ENCODE measurements at regions not wholly inside any gene's neighbourhood (a gene's known extent, or its start where the extent isn't known, plus 50 kb on each side); places are given as distances from the start of the nearest gene placed in this dataset.

GRCh38 chr10:131803860-131804425 is 96.9 kb upstream of the PPP2R2D start:
- no peaks in the 10 kb centered on the region for H3K36me3 ChIP-seq
- no peaks in the 10 kb centered on the region for H3K27me3 ChIP-seq
- no peaks in the 10 kb centered on the region for H3K9me3 ChIP-seq
- no peak overlapping the region for H3K4me3 ChIP-seq
- no peak for DNase-seq
- H3K27ac ChIP-seq, result no peak overlapping the region
- H3K4me1 ChIP-seq (ENCODE audit: insufficient read depth), result no peaks in the 10 kb centered on the region
- WGBS, 3 donors, result 73 to 85% (median 78%) methylated on average over 9 of the region's 9 CpGs
- intact Hi-C loops (cut with DNase I), result no loop called here
- TF ChIP-seq CTCF (IDR thresholded peaks at IDR 0.05) (no peak), EP300 (IDR thresholded peaks at IDR 0.05) (no peak), POLR2A (IDR thresholded peaks at IDR 0.05) (no peak)

GRCh38 chr10:131804551-131805295 is 96.1 kb upstream of the PPP2R2D start:
- Histone ChIP-seq H3K9me3 (no peaks in the 10 kb centered on the region), H3K4me3 (no peak overlapping the region), H3K36me3 (no peaks in the 10 kb centered on the region), H3K4me1 (ENCODE audit: insufficient read depth) (no peaks in the 10 kb centered on the region), H3K27ac (no peak overlapping the region), H3K27me3 (no peaks in the 10 kb centered on the region)
- TF ChIP-seq CTCF (IDR thresholded peaks at IDR 0.05) (no peak), POLR2A (IDR thresholded peaks at IDR 0.05) (no peak), EP300 (IDR thresholded peaks at IDR 0.05) (no peak)
- 83 to 89% (median 84%) methylated on average over 20 of the region's 20 CpGs for WGBS, 3 donors
- intact Hi-C loops (cut with DNase I), result no loop called here
- no peak for DNase-seq

DNA sequence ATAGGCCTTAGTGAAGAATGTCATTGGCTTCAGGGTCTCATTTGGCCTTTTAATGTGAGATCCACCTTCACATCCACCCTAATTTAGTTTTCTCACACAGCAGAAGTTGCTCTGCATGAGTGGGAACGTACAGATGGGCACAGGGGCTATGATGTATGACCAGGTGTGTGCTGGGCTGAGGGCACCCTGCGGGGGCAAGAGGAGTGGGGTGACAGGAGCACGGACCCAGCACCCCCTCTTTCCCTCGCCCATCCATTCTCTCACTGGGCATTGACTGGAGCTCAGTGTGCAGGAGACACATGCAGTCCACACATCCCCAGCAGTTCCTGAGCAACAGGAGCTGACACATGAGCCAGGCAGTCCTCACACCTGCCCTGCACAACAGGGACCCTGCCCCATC is 95.1 kb upstream of the PPP2R2D start:
- H3K27me3 ChIP-seq, result no peaks in the 10 kb centered on the region
- H3K4me3 ChIP-seq, result no peak overlapping the region
- no peaks in the 10 kb centered on the region for H3K36me3 ChIP-seq
- intact Hi-C loops (cut with DNase I), result no loop called here
- no peaks in the 10 kb centered on the region for H3K9me3 ChIP-seq
- no peak for DNase-seq
- WGBS, 3 donors, result 82 to 93% (median 90%) methylated on average over 4 of the region's 4 CpGs
- no peak overlapping the region for H3K27ac ChIP-seq
- H3K4me1 ChIP-seq (ENCODE audit: insufficient read depth), result no peaks in the 10 kb centered on the region
- TF ChIP-seq POLR2A (IDR thresholded peaks at IDR 0.05) (no peak), EP300 (IDR thresholded peaks at IDR 0.05) (no peak), CTCF (IDR thresholded peaks at IDR 0.05) (no peak)

DNA sequence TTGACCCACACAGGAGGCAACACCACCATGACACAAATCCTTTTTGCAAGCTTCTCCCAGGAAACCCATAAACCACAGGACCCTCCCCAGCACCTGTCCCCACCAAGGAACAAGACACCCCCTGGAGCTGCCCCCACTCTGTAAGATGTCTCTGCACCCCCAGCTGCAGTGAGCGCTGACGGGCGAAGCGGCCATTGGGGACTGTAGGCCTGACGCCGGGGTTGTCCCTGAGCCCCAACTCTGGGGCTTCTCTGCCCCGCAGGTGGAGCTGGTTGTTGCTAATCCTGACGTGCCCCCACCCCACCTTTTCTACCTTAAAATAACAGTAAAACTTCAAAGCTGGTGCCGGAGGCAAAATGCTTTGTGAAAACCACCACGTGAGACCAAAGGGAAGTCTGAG is 94.7 kb upstream of the PPP2R2D start:
- intact Hi-C loops (cut with DNase I), result no loop called here

More for the DNA sequence above, 94.7 kb upstream of the PPP2R2D start:
- 81 to 84% (median 81%) methylated on average over 10 of the region's 10 CpGs for WGBS, 3 donors
- no peaks in the 10 kb centered on the region for H3K27me3 ChIP-seq
- no peak for DNase-seq
- TF ChIP-seq CTCF (IDR thresholded peaks at IDR 0.05) (no peak), POLR2A (IDR thresholded peaks at IDR 0.05) (no peak), EP300 (IDR thresholded peaks at IDR 0.05) (no peak)
- no peaks in the 10 kb centered on the region for H3K9me3 ChIP-seq
- no peaks in the 10 kb centered on the region for H3K36me3 ChIP-seq
- no peak overlapping the region for H3K27ac ChIP-seq
- H3K4me1 ChIP-seq (ENCODE audit: insufficient read depth), result no peaks in the 10 kb centered on the region
- H3K4me3 ChIP-seq, result no peak overlapping the region
